HG03460 (cell line): ENCODE measurements at regions not wholly inside any gene's neighbourhood (a gene's known extent, or its start where the extent isn't known, plus 50 kb on each side); places are given as distances from the start of the nearest gene placed in this dataset.
"Not testable (repeated sequence)": the region's sequence is repeated elsewhere in the genome, so short reads cannot be mapped to it uniquely, and the experiment has no call there.

Experiments used
- ATAC-seq: cut with Tn5 transposase; IDR thresholded peaks from one replicate; pipeline ENCODE4 v1.9.1; 2021; ENCODE audit not compliant: unreplicated experiment

GRCh38 chr10:45241865-45242520 lies 73.4 kb downstream of the OR13A1 start:
- ATAC-seq: no peak

- no peak for ATAC-seq
Observed at GRCh38 chr10:45243261-45243660, 72.1 kb downstream of the OR13A1 start.

GRCh38 chr10:45246522-45246921 lies 68.9 kb downstream of the OR13A1 start:
- ATAC-seq: no peak

- ATAC-seq: peak; percentile 53
Observed at GRCh38 chr10:45249978-45250693, 65.3 kb downstream of the OR13A1 start.

GRCh38 chr10:45250694-45251075 lies 64.7 kb downstream of the OR13A1 start:
- ATAC-seq: not testable (repeated sequence)
